PFSK-1 (cell line): ENCODE measurements at regions not wholly inside any gene's neighbourhood (a gene's known extent, or its start where the extent isn't known, plus 50 kb on each side); places are given as distances from the start of the nearest gene placed in this dataset.

Experiments
- FOXP2 ChIP-seq: optimal IDR thresholded peaks from 2 replicates; pipeline ENCODE3; 2011; ENCODE audit warnings: borderline replicate concordance, control low read depth, inconsistent platforms; ENCODE audit not compliant: insufficient read depth; ENCODE audit errors: extremely low read length, extremely low read depth
- POLR2AphosphoS5 ChIP-seq: IDR thresholded peaks from 2 replicates; pipeline ENCODE4 v1.6.1; 2012; ENCODE audit warnings: low read depth, mild to moderate bottlenecking, control low read depth, low read length, moderate library complexity
- REST ChIP-seq, 2 experiments: IDR thresholded peaks; 2 replicates each; pipeline versions ENCODE4 v1.6.1 to v1.8.0; 2011 to 2012; ENCODE audit warnings: low read depth in 2 of 2, low read length in 2 of 2, control low read depth in 1 of 2, inconsistent platforms in 1 of 2, mild to moderate bottlenecking in 1 of 2, moderate library complexity in 1 of 2; ENCODE audit not compliant: insufficient read depth in 1 of 2
- SIN3A ChIP-seq: IDR thresholded peaks from 2 replicates; pipeline ENCODE4 v1.6.1; 2012; ENCODE audit warnings: mild to moderate bottlenecking, low read length, moderate library complexity, borderline replicate concordance; ENCODE audit not compliant: insufficient read depth
- TAF1 ChIP-seq: IDR thresholded peaks from 2 replicates; pipeline ENCODE4 v1.6.1; 2012; ENCODE audit warnings: low read length, control low read depth, borderline replicate concordance; ENCODE audit not compliant: insufficient read depth

GRCh38 chr18:30039201-30039600 lies 1003.3 kb downstream of the DSC3 start:
- TF ChIP-seq FOXP2 (no peak), REST (IDR thresholded peaks at IDR 0.05; ENCODE audit: insufficient read depth in 1 of 2, low read depth in 2 of 2, low read length in 2 of 2) (no peak), POLR2AphosphoS5 (no peak), TAF1 (no peak), SIN3A (no peak)

GRCh38 chr18:30034818-30035217 lies 1007.7 kb downstream of the DSC3 start:
- TF ChIP-seq FOXP2 (no peak), TAF1 (no peak), SIN3A (no peak), REST (IDR thresholded peaks at IDR 0.05; ENCODE audit: insufficient read depth in 1 of 2, low read depth in 2 of 2, low read length in 2 of 2) (no peak)

GRCh38 chr18:30016179-30016578 lies 1026.4 kb downstream of the DSC3 start:
- TF ChIP-seq REST (IDR thresholded peaks at IDR 0.05; ENCODE audit: insufficient read depth in 1 of 2, low read depth in 2 of 2, low read length in 2 of 2): no peak
- no peak for TF ChIP-seq TAF1
- TF ChIP-seq SIN3A: no peak
- TF ChIP-seq FOXP2: no peak
- TF ChIP-seq POLR2AphosphoS5: no peak

- TF ChIP-seq POLR2AphosphoS5 (no peak), REST (IDR thresholded peaks at IDR 0.05; ENCODE audit: insufficient read depth in 1 of 2, low read depth in 2 of 2, low read length in 2 of 2) (no peak), FOXP2 (no peak), SIN3A (no peak), TAF1 (no peak)
Observed at GRCh38 chr18:30004965-30005364, 1037.6 kb downstream of the DSC3 start.

GRCh38 chr18:29982218-29982617 lies 1060.3 kb downstream of the DSC3 start:
- TF ChIP-seq REST (IDR thresholded peaks at IDR 0.05; ENCODE audit: insufficient read depth in 1 of 2, low read depth in 2 of 2, low read length in 2 of 2) (no peak), SIN3A (no peak), FOXP2 (no peak), TAF1 (no peak), POLR2AphosphoS5 (no peak)
